Psoas muscle (tissue), 7 donors: ENCODE measurements at regions not wholly inside any gene's neighbourhood (a gene's known extent, or its start where the extent isn't known, plus 50 kb on each side); places are given as distances from the start of the nearest gene placed in this dataset.
"Not testable (repeated sequence)": the region's sequence is repeated elsewhere in the genome, so short reads cannot be mapped to it uniquely, and the experiment has no call there.

Experiments used
- ATAC-seq, 4 donors: fragments of 200-7000 bp; cut with Tn5 transposase; one replicate each; pipeline ENCODE4 v1.9.1; 2020; ENCODE audit warnings: moderate library complexity in 3 of 4, mild to moderate bottlenecking in 2 of 4
- DNase-seq, 2 donors: peaks; one replicate each; pipeline ENCODE4 v3.0.0-alpha.2; 2020
- H3K27ac ChIP-seq: fragments of 200-600 bp; one replicate; pipeline ENCODE4 v1.8.0; 2022
- H3K27me3 ChIP-seq, 3 donors: fragments of 200-600 bp in 1 of 3; one replicate each; pipeline versions ENCODE4 v1.6.1 to v1.8.0; 2013 to 2022; ENCODE audit warnings: low read length in 2 of 3, mild to moderate bottlenecking in 2 of 3, moderate library complexity in 1 of 3; ENCODE audit not compliant: insufficient read depth in 3 of 3
- H3K36me3 ChIP-seq, 2 donors: fragments of 200-600 bp in 1 of 2; one replicate each; pipeline versions ENCODE4 v1.6.1 to v1.8.0; 2013 to 2022; ENCODE audit warnings: low read depth in 1 of 2, mild to moderate bottlenecking in 1 of 2, moderate library complexity in 1 of 2; ENCODE audit not compliant: insufficient read depth in 1 of 2
- H3K4me1 ChIP-seq: fragments of 200-600 bp; one replicate; pipeline ENCODE4 v1.8.0; 2022
- H3K4me3 ChIP-seq: fragments of 200-600 bp; one replicate; pipeline ENCODE4 v1.8.0; 2022; ENCODE audit warnings: mild to moderate bottlenecking
- H3K9me3 ChIP-seq: fragments of 200-600 bp; one replicate; pipeline ENCODE4 v1.8.0; 2022
- CTCF ChIP-seq: fragments of 200-600 bp; IDR thresholded peaks from one replicate; pipeline ENCODE4 v1.8.0; 2022; ENCODE audit warnings: antibody characterized with exemption
- WGBS, 3 donors: extraction: QIAGEN DNeasy Blood & Tissue Kit; methylation state at CpG; one replicate each; pipeline versions ENCODE4 v1.1.6 to v1.1.7; 2013; 5-methylcytosine and 5-hydroxymethylcytosine counted together
- intact Hi-C, 2 donors: fragments of 100-400 bp; cut with DNase I; formaldehyde crosslinking; loops; one replicate each; pipeline versions ENCODE4 v1.11.0 to v1.14.2; 2022
- donor health status: healthy with polysubstance abuse.
- donor health status: DM: no; HTN: no; CAD: no; lungs with moderate emphysema.
- donor health status: Bipolar disorder and iron deficiency.
- donor health status: healthy.
- donor health status: DM: yes; HTN: yes; CAD: no.
- donor health status: DM: no; HTN: no; CAD: no.
- donor health status: DM: yes; HTN: yes; CAD: no.

GRCh38 chr3:153495422-153495821 is 333.4 kb downstream of the RAP2B start:
- H3K4me3 ChIP-seq = no peak overlapping the region
- no peak for TF ChIP-seq CTCF
- H3K4me1 ChIP-seq = no peaks in the 10 kb centered on the region
- no peak overlapping the region for H3K27ac ChIP-seq
- intact Hi-C loops = no loop called here
- ATAC-seq = no peak
- H3K27me3 ChIP-seq = no peaks in the 10 kb centered on the region
- DNase-seq = no peak
- no peaks in the 10 kb centered on the region for H3K9me3 ChIP-seq
- no peaks in the 10 kb centered on the region for H3K36me3 ChIP-seq

GRCh38 chr3:153502682-153503081 is 340.7 kb downstream of the RAP2B start:
- no peaks in the 10 kb centered on the region for H3K27me3 ChIP-seq
- ATAC-seq (no peak), DNase-seq (no peak)
- TF ChIP-seq CTCF = no peak
- no peak overlapping the region for H3K27ac ChIP-seq
- H3K9me3 ChIP-seq = no peaks in the 10 kb centered on the region
- intact Hi-C loops = no loop called here
- no peaks in the 10 kb centered on the region for H3K4me1 ChIP-seq
- no peaks in the 10 kb centered on the region for H3K36me3 ChIP-seq
- no peak overlapping the region for H3K4me3 ChIP-seq
- WGBS, 3 donors = 74 to 83% (median 75%) methylated on average over 1 of the region's 1 CpG

- H3K27ac ChIP-seq = no peak overlapping the region
- no peaks in the 10 kb centered on the region for H3K9me3 ChIP-seq
- 89 to 93% (median 91%) methylated on average over 7 of the region's 7 CpGs for WGBS, 3 donors
- ATAC-seq = no peak
- no peak for TF ChIP-seq CTCF
- H3K4me3 ChIP-seq = no peak overlapping the region
- DNase-seq = no peak
- no peaks in the 10 kb centered on the region for H3K27me3 ChIP-seq
- H3K36me3 ChIP-seq = no peaks in the 10 kb centered on the region
- intact Hi-C loops = no loop called here
- no peaks in the 10 kb centered on the region for H3K4me1 ChIP-seq
These were observed 341.8 kb downstream of the RAP2B start for GRCh38 chr3:153503873-153504272.

- intact Hi-C loops, DNase-seq: not testable (repeated sequence)
These were observed 344.2 kb downstream of the RAP2B start for GRCh38 chr3:153506205-153506604.

GRCh38 chr3:153506686-153507085 is 344.7 kb downstream of the RAP2B start:
- H3K27me3 ChIP-seq, ATAC-seq, DNase-seq, H3K27ac ChIP-seq, H3K4me3 ChIP-seq, H3K36me3 ChIP-seq, H3K4me1 ChIP-seq, H3K9me3 ChIP-seq, intact Hi-C loops: not testable (repeated sequence)
- 77 to 89% (median 82%) methylated on average over 7 to 13 of the region's 15 CpGs for WGBS, 3 donors

More at GRCh38 chr3:153506205-153506604, 344.2 kb downstream of the RAP2B start:
- not testable (repeated sequence) for H3K4me3 ChIP-seq, H3K9me3 ChIP-seq, H3K4me1 ChIP-seq, ATAC-seq, H3K27me3 ChIP-seq, H3K27ac ChIP-seq, H3K36me3 ChIP-seq
- 93 to 95% (median 93%) methylated on average over 8 of the region's 13 CpGs for WGBS, 3 donors

GRCh38 chr3:153513236-153513635 is 351.2 kb downstream of the RAP2B start:
- Histone ChIP-seq H3K4me3 (no peak overlapping the region), H3K27ac (no peak overlapping the region), H3K36me3 (no peaks in the 10 kb centered on the region), H3K27me3 (no peaks in the 10 kb centered on the region), H3K4me1 (no peaks in the 10 kb centered on the region), H3K9me3 (no peaks in the 10 kb centered on the region)
- TF ChIP-seq CTCF = no peak
- no peak for DNase-seq
- WGBS, 3 donors = 28 to 44% (median 37%) methylated on average over 1 of the region's 1 CpG
- intact Hi-C loops = no loop called here
- ATAC-seq = no peak
